HepG2 (cell line): ENCODE measurements at regions not wholly inside any gene's neighbourhood (a gene's known extent, or its start where the extent isn't known, plus 50 kb on each side); places are given as distances from the start of the nearest gene placed in this dataset.
A peak's percentile ranks its signal among the peaks of the same experiment; 100 is the strongest.

Experiments
- BCL6 ChIP-seq: IDR thresholded peaks from 2 replicates; pipeline ENCODE4 v1.6.1; 2016; ENCODE audit warnings: missing genetic modification reagents, missing compliant biosample characterization
- DPF2 ChIP-seq: sonication (generic); formaldehyde crosslinking; IDR thresholded peaks from 2 replicates; pipeline ENCODE4 v1.4.0; 2020; ENCODE audit warnings: mild to moderate bottlenecking, low read depth, missing genetic modification reagents, borderline replicate concordance
- ERF ChIP-seq: IDR thresholded peaks from 2 replicates; pipeline ENCODE4 v1.6.1; 2018; ENCODE audit warnings: missing biosample characterization, missing genetic modification reagents
- FOSL2 ChIP-seq: sonication (generic); formaldehyde crosslinking; IDR thresholded peaks from 2 replicates; pipeline ENCODE4 v1.4.0; 2020; ENCODE audit warnings: missing genetic modification reagents
- MIER2 ChIP-seq: IDR thresholded peaks from 2 replicates; pipeline ENCODE4 v1.6.1; 2016; ENCODE audit warnings: missing biosample characterization, missing genetic modification reagents
- NR2F1 ChIP-seq, 2 experiments: fragments of 450-650 bp in 1 of 2; formaldehyde crosslinking in 1 of 2; IDR thresholded peaks; 2 replicates each; pipeline versions ENCODE4 v1.5.0 to v1.6.1; 2016 to 2020; ENCODE audit warnings: mild to moderate bottlenecking in 1 of 2, missing compliant biosample characterization in 1 of 2, missing genetic modification reagents in 1 of 2, moderate library complexity in 1 of 2
- PHF5A ChIP-seq: IDR thresholded peaks from one replicate; pipeline ENCODE4 v1.6.1; 2018; ENCODE audit warnings: low read depth, missing genetic modification reagents; ENCODE audit not compliant: unreplicated experiment
- RBM39 ChIP-seq: fragments of 200-400 bp; formaldehyde crosslinking; IDR thresholded peaks from one replicate; pipeline ENCODE4 v1.6.1; 2018; ENCODE audit warnings: antibody characterized with exemption, mild to moderate bottlenecking, low read depth, low read length; ENCODE audit not compliant: poor library complexity, severe bottlenecking
- SUZ12 ChIP-seq: fragments of 150-350 bp; IDR thresholded peaks from 2 replicates; pipeline ENCODE4 v1.6.1; 2014; ENCODE audit warnings: low read depth, low read length
- ZMYM2 ChIP-seq: sonication (generic); formaldehyde crosslinking; IDR thresholded peaks from 2 replicates; pipeline ENCODE4 v1.8.0; 2022; ENCODE audit warnings: mild to moderate bottlenecking, missing genetic modification reagents
- ZNF207 ChIP-seq: fragments of 450-650 bp; IDR thresholded peaks from 2 replicates; pipeline ENCODE4 v1.6.1; 2016; ENCODE audit warnings: antibody characterized with exemption, borderline replicate concordance
- ZNF256 ChIP-seq: sonication (generic); formaldehyde crosslinking; conservative IDR thresholded peaks from 2 replicates; pipeline ENCODE4 v1.4.0; 2020; ENCODE audit warnings: missing genetic modification reagents
- ZNF337 ChIP-seq: sonication (generic); formaldehyde crosslinking; IDR thresholded peaks from 2 replicates; pipeline ENCODE4 v1.5.1; 2020; ENCODE audit warnings: missing genetic modification reagents, low read depth, mild to moderate bottlenecking, borderline replicate concordance
- ZNF501 ChIP-seq: sonication (generic); formaldehyde crosslinking; IDR thresholded peaks from 2 replicates; pipeline ENCODE4 v1.5.1; 2020; ENCODE audit warnings: mild to moderate bottlenecking, moderate library complexity, missing genetic modification reagents
- ZNF616 ChIP-seq: sonication (generic); formaldehyde crosslinking; IDR thresholded peaks from 2 replicates; pipeline ENCODE4 v1.5.0; 2020; ENCODE audit warnings: low read depth, mild to moderate bottlenecking, missing genetic modification reagents
- ZNF790 ChIP-seq: sonication (generic); formaldehyde crosslinking; IDR thresholded peaks from 2 replicates; pipeline ENCODE4 v1.8.0; 2022; ENCODE audit warnings: missing genetic modification reagents, mild to moderate bottlenecking, borderline replicate concordance
- ZSCAN12 ChIP-seq: sonication (generic); formaldehyde crosslinking; IDR thresholded peaks from 2 replicates; pipeline ENCODE4 v1.9.0; 2021; ENCODE audit warnings: mild to moderate bottlenecking, missing genetic modification reagents
- ZZZ3 ChIP-seq: sonication (generic); formaldehyde crosslinking; IDR thresholded peaks from 2 replicates; pipeline ENCODE4 v1.4.0; 2020; ENCODE audit warnings: missing genetic modification reagents, mild to moderate bottlenecking, borderline replicate concordance
- TF ChIP-seq, protein P1 (sequence below): sonication (generic); formaldehyde crosslinking; IDR thresholded peaks from 2 replicates; pipeline ENCODE4 v1.8.1; 2023; ENCODE audit warnings: mild to moderate bottlenecking, moderate library complexity, missing genetic modification reagents
- TF ChIP-seq, protein P2 (sequence below): sonication (generic); formaldehyde crosslinking; IDR thresholded peaks from 2 replicates; pipeline ENCODE4 v1.5.0; 2020; ENCODE audit warnings: missing genetic modification reagents
- TF ChIP-seq, protein P3 (sequence below): sonication (generic); formaldehyde crosslinking; IDR thresholded peaks from 2 replicates; pipeline ENCODE4 v1.4.0; 2020; ENCODE audit warnings: missing genetic modification reagents
- TF ChIP-seq, protein P4 (sequence below): IDR thresholded peaks from 2 replicates; pipeline ENCODE4 v1.6.1; 2016; ENCODE audit warnings: missing compliant biosample characterization, missing genetic modification reagents, borderline replicate concordance
- TF ChIP-seq, protein P5 (sequence below): IDR thresholded peaks from 2 replicates; pipeline ENCODE4 v1.6.1; 2016

DNA sequence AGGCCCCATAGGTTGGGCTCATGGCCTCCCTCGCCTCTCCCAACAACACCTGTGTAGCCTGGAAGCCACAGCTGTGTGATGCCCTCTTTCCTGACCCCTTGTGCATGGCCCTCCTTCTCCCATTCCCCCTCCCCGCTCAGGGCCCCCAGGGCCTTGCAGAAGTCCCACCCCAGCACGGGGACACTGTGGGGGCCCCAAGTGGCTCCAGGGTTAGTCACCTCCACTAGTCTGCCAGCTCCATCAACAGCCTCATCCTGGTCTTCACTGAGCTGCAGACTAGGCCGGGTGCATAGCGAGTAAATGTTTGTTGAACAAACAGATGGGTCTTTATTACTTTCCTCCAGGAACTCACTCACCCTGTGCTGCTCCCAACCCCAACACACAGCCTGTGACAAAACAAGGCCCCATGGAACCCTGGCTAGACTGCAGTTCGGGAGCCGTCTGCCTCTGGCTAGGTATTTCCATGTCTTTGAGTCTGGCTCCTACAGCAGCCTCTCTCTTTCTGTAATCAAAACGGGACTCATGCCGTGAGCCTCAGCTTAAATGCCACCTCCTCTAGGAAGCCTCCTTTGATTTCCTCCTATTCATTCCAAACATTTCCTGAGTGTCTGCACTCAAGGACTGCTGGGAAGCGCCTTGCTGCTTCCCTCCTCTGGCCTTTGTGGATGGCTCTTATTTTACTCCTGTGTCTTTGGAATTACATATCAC is 109.9 kb upstream of the ID2 start (continued):
- TF ChIP-seq RBM39 (no peak), ZMYM2 (CRISPR knock-in tag) (peak; percentile 73; the same call in 1 of the 2 replicates), BCL6 (CRISPR knock-in tag) (peak; percentile 94), SUZ12 (no peak), ZNF256 (CRISPR knock-in tag) (no peak), PHF5A (no peak), ZSCAN12 (CRISPR knock-in tag) (no peak), ZNF616 (no peak), DPF2 (0 out of 2 replicates have a peak, but pooled peaks have one; percentile 18), ZNF790 (CRISPR knock-in tag) (no peak), NR2F1 (CRISPR knock-in tag; IDR thresholded peaks at IDR 0.05) (no peak), ZZZ3 (CRISPR knock-in tag) (no peak), ZNF207 (no peak), FOSL2 (CRISPR knock-in tag) (peak; percentile 70), MIER2 (CRISPR knock-in tag) (no peak), ZNF501 (peak; percentile 54), ZNF337 (CRISPR knock-in tag) (no peak), ERF (CRISPR knock-in tag) (peak; percentile 83; the same call in 1 of the 2 replicates)
- TF ChIP-seq, protein P1, sequence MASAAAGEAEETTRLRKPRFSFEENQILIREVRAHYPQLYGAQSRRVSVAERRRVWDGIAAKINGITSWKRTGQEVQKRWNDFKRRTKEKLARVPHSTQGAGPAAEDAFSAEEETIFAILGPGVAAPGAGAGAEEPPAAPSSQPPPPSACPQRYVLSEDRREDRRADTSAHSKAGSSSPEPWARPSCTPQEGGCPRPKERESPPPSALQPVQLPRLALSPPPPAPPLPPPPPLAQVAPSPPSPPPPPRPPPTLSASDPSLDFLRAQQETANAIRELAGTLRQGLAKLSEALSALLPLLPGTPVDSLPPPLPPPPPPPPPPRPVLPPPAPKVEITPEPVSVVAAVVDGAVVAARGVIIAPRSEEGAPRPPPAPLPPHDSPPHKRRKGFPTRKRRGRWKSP: 0 out of 2 replicates have a peak, but pooled peaks have one; percentile 77
- TF ChIP-seq, protein P2, sequence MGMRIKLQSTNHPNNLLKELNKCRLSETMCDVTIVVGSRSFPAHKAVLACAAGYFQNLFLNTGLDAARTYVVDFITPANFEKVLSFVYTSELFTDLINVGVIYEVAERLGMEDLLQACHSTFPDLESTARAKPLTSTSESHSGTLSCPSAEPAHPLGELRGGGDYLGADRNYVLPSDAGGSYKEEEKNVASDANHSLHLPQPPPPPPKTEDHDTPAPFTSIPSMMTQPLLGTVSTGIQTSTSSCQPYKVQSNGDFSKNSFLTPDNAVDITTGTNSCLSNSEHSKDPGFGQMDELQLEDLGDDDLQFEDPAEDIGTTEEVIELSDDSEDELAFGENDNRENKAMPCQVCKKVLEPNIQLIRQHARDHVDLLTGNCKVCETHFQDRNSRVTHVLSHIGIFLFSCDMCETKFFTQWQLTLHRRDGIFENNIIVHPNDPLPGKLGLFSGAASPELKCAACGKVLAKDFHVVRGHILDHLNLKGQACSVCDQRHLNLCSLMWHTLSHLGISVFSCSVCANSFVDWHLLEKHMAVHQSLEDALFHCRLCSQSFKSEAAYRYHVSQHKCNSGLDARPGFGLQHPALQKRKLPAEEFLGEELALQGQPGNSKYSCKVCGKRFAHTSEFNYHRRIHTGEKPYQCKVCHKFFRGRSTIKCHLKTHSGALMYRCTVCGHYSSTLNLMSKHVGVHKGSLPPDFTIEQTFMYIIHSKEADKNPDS (CRISPR knock-in tag): no peak
- TF ChIP-seq, protein P3, sequence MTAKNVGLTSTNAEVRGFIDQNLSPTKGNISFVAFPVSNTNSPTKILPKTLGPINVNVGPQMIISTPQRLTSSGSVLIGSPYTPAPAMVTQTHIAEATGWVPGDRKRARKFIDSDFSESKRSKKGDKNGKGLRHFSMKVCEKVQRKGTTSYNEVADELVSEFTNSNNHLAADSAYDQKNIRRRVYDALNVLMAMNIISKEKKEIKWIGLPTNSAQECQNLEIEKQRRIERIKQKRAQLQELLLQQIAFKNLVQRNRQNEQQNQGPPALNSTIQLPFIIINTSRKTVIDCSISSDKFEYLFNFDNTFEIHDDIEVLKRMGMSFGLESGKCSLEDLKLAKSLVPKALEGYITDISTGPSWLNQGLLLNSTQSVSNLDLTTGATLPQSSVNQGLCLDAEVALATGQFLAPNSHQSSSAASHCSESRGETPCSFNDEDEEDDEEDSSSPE: no peak
- TF ChIP-seq, protein P4, sequence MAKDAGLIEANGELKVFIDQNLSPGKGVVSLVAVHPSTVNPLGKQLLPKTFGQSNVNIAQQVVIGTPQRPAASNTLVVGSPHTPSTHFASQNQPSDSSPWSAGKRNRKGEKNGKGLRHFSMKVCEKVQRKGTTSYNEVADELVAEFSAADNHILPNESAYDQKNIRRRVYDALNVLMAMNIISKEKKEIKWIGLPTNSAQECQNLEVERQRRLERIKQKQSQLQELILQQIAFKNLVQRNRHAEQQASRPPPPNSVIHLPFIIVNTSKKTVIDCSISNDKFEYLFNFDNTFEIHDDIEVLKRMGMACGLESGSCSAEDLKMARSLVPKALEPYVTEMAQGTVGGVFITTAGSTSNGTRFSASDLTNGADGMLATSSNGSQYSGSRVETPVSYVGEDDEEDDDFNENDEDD (CRISPR knock-in tag): no peak
- TF ChIP-seq, protein P5, sequence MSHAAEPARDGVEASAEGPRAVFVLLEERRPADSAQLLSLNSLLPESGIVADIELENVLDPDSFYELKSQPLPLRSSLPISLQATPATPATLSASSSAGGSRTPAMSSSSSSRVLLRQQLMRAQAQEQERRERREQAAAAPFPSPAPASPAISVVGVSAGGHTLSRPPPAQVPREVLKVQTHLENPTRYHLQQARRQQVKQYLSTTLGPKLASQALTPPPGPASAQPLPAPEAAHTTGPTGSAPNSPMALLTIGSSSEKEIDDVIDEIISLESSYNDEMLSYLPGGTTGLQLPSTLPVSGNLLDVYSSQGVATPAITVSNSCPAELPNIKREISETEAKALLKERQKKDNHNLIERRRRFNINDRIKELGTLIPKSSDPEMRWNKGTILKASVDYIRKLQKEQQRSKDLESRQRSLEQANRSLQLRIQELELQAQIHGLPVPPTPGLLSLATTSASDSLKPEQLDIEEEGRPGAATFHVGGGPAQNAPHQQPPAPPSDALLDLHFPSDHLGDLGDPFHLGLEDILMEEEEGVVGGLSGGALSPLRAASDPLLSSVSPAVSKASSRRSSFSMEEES (CRISPR knock-in tag): peak; percentile 62; the same call in 1 of the 2 replicates
